ENCODE measurements at regions not wholly inside any gene's neighbourhood (a gene's known extent, or its start where the extent isn't known, plus 50 kb on each side); places are given as distances from the start of the nearest gene placed in this dataset.

DNA sequence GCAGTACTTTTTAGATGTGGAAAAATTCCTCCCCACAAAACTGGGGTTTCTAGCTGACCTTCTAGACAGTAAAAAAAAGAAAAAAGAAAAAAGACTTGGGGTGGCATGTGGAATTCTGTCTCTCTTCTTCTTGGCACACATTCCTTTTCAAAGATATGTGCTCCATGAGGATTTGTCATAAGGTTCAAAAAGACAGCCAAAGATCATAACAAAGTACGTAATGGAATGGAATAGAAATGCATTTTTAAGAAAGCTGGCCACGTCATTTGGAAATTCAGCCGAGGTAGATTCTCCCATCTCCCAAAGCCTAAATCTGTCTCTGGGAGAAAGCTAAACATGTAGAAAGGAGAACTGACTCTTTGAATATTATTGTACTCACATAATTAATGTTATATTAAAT, 381.3 kb upstream of the NFE2L3 start:
- Histone ChIP-seq H3K4me1 (peaks cover 0 to 13% (median 3%) of the 10 kb centered on the region in 3 donors), H3K4me3 (no peak overlapping the region), H3K36me3 (no peaks in the 10 kb centered on the region), H3K9me3 (no peaks in the 10 kb centered on the region), H3K27ac (peak overlapping the region; percentile 39 to 77 (median 62)), H3K27me3 (no peaks in the 10 kb centered on the region)
- 17 to 49% methylated on average over 3 of the region's 3 CpGs for WGBS, 2 donors (ENCODE audit: low coverage in 1 of 2)
- TF ChIP-seq EP300 (IDR thresholded peaks at IDR 0.05): no peak
- TF ChIP-seq POLR2AphosphoS5 (IDR thresholded peaks at IDR 0.05): no peak
- TF ChIP-seq, protein P1, sequence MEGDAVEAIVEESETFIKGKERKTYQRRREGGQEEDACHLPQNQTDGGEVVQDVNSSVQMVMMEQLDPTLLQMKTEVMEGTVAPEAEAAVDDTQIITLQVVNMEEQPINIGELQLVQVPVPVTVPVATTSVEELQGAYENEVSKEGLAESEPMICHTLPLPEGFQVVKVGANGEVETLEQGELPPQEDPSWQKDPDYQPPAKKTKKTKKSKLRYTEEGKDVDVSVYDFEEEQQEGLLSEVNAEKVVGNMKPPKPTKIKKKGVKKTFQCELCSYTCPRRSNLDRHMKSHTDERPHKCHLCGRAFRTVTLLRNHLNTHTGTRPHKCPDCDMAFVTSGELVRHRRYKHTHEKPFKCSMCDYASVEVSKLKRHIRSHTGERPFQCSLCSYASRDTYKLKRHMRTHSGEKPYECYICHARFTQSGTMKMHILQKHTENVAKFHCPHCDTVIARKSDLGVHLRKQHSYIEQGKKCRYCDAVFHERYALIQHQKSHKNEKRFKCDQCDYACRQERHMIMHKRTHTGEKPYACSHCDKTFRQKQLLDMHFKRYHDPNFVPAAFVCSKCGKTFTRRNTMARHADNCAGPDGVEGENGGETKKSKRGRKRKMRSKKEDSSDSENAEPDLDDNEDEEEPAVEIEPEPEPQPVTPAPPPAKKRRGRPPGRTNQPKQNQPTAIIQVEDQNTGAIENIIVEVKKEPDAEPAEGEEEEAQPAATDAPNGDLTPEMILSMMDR (IDR thresholded peaks at IDR 0.05): no peak
- TF ChIP-seq POLR2A (IDR thresholded peaks at IDR 0.05): no peak
- ATAC-seq: peak; percentile 52

DNA sequence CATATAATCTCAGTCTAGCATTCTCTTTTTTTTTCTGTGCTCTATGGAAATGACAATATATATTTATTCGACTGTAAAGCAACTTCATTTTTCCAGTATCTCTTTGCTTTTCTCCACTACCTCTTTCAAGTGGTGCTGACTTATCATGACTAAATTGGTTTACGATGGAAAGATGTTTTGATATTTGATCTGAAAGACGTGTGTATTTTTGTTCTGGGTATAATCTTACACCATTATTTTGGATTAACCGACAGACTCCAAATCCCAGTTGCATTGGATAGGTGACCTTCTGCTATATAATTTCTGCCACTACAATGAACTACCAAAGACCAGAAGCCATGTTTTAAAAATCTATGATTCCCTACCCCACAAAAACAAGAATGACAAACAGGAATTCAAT, 380.5 kb upstream of the NFE2L3 start:
- TF ChIP-seq EP300 (IDR thresholded peaks at IDR 0.05) (no peak), POLR2A (IDR thresholded peaks at IDR 0.05) (no peak), POLR2AphosphoS5 (IDR thresholded peaks at IDR 0.05) (no peak)
- TF ChIP-seq, protein P1 (IDR thresholded peaks at IDR 0.05): no peak
- H3K36me3 ChIP-seq: no peaks in the 10 kb centered on the region
- H3K9me3 ChIP-seq: no peaks in the 10 kb centered on the region
- no peak overlapping the region for H3K4me3 ChIP-seq
- ATAC-seq: no peak
- no peaks in the 10 kb centered on the region for H3K27me3 ChIP-seq
- 75 to 88% methylated on average over 4 of the region's 4 CpGs for WGBS, 2 donors (ENCODE audit: low coverage in 1 of 2)
- H3K27ac ChIP-seq: peak overlapping the region; percentile 13 to 77 (median 41)
- H3K4me1 ChIP-seq: peaks cover 3 to 20% (median 8%) of the 10 kb centered on the region in 3 donors

DNA sequence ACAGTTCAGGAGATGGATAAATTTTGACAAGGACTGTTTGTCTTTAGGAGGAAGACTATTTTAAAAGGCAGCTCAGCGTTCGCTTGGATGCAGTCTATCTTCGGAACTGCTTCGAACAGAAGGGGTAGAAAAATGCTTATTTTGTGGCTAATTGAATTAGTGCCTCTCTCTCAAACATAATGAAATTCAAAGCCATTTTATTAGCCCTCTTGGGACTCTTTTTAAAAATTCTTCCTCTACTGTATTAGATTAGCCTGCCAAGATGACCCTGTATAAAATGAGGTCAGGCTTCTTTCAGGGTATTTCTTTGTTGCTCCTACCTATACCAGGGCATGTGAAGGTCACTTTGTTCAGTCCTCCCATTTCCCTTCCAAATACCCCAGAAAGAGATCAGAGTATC, 379.2 kb upstream of the NFE2L3 start:
- no peaks in the 10 kb centered on the region for H3K9me3 ChIP-seq
- no peaks in the 10 kb centered on the region for H3K27me3 ChIP-seq
- 92 to 93% methylated on average over 4 of the region's 4 CpGs for WGBS, 2 donors (ENCODE audit: low coverage in 1 of 2)
- ATAC-seq: no peak
- H3K36me3 ChIP-seq: no peaks in the 10 kb centered on the region
- H3K4me3 ChIP-seq: no peak overlapping the region
- H3K4me1 ChIP-seq: peaks cover 3 to 26% (median 11%) of the 10 kb centered on the region in 3 donors
- H3K27ac ChIP-seq: peak overlapping the region in 1 of 4 donors; percentile 77
- TF ChIP-seq, protein P1 (IDR thresholded peaks at IDR 0.05): no peak
- TF ChIP-seq POLR2AphosphoS5 (IDR thresholded peaks at IDR 0.05) (no peak), POLR2A (IDR thresholded peaks at IDR 0.05) (no peak), EP300 (IDR thresholded peaks at IDR 0.05) (no peak)

DNA sequence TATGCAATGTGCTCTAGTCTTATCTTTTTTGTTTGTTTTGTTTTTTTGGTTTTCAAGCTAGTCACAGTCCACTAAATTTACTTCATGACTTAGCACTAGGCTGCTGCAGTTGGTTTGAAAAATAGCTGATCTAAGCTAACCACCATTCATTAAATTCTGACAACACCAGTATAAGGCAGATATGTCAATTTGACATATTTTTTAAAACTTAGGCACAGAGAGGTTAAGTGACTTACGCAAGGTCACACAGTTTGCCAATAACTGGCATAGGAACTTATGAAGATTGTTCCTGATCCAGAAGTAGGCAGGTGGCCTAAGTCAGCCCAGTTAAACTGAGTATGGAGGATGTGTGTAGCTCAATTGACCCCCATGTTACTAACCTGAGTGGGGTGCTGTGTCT, 377.3 kb upstream of the NFE2L3 start:
- ATAC-seq: no peak
- WGBS, 2 donors (ENCODE audit: low coverage in 1 of 2): 100% methylated on average over 1 of the region's 1 CpG
- no peak overlapping the region for H3K27ac ChIP-seq

DNA sequence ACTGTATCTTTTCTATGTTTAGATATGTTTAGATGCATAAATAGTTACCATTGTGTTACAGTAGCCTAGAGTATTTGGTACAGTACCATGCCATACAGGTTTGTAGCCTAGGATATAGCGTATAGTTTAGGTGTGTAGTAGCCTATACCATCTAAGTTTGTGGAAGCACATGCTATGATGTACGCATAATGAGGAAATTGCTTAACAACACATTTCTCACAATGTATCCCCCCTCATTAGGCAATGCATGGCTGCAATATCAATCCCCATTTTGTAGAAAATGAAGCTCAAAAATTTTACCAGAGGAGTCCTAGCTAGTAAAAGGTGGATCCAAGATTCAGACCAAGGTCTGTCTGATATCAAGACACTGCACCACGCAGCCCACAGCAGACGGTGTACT, 376.4 kb upstream of the NFE2L3 start:
- Histone ChIP-seq H3K4me3 (no peak overlapping the region), H3K27ac (peak overlapping the region in 1 of 4 donors; percentile 59), H3K4me1 (peaks cover 3 to 19% (median 8%) of the 10 kb centered on the region in 3 donors), H3K27me3 (no peaks in the 10 kb centered on the region), H3K9me3 (no peaks in the 10 kb centered on the region), H3K36me3 (no peaks in the 10 kb centered on the region)
- WGBS, 2 donors (ENCODE audit: low coverage in 1 of 2): 85 to 93% methylated on average over 4 of the region's 4 CpGs
- TF ChIP-seq, protein P1 (IDR thresholded peaks at IDR 0.05): no peak
- TF ChIP-seq POLR2AphosphoS5 (IDR thresholded peaks at IDR 0.05) (no peak), EP300 (IDR thresholded peaks at IDR 0.05) (no peak), POLR2A (IDR thresholded peaks at IDR 0.05) (no peak)
- ATAC-seq: no peak

More for the DNA sequence above, 377.3 kb upstream of the NFE2L3 start:
- Histone ChIP-seq H3K4me1 (peaks cover 3 to 26% (median 11%) of the 10 kb centered on the region in 3 donors), H3K4me3 (no peak overlapping the region), H3K9me3 (no peaks in the 10 kb centered on the region), H3K36me3 (no peaks in the 10 kb centered on the region), H3K27me3 (no peaks in the 10 kb centered on the region)
- TF ChIP-seq, protein P1 (IDR thresholded peaks at IDR 0.05): no peak
- TF ChIP-seq EP300 (IDR thresholded peaks at IDR 0.05): no peak

All from gastroesophageal sphincter (tissue), 4 donors.